ENCODE measurements at regions not wholly inside any gene's neighbourhood (a gene's known extent, or its start where the extent isn't known, plus 50 kb on each side); places are given as distances from the start of the nearest gene placed in this dataset.
"Not testable (repeated sequence)": the region's sequence is repeated elsewhere in the genome, so short reads cannot be mapped to it uniquely, and the experiment has no call there.

GRCh38 chr1:101135526-101135925 lies 101.3 kb upstream of the S1PR1 start:
- TF ChIP-seq CTCF (IDR thresholded peaks at IDR 0.05; ENCODE audit: insufficient read depth, low read length, severe bottlenecking) = no peak
- no peak for DNase-seq (ENCODE audit: low read depth)
- peaks cover 3% of the 10 kb centered on the region for H3K27me3 ChIP-seq (ENCODE audit: control insufficient read depth, insufficient read depth, low read length)
- no peaks in the 10 kb centered on the region for H3K36me3 ChIP-seq (ENCODE audit: control insufficient read depth, insufficient read depth, low read length)
- H3K4me3 ChIP-seq (ENCODE audit: low read depth, low read length) = no peak overlapping the region
- no peak for FAIRE-seq

GRCh38 chr1:101131239-101131843 lies 105.5 kb upstream of the S1PR1 start:
- FAIRE-seq = no peak
- no peak overlapping the region for H3K4me3 ChIP-seq (ENCODE audit: low read depth, low read length)
- DNase-seq (ENCODE audit: low read depth) = no peak
- H3K36me3 ChIP-seq (ENCODE audit: control insufficient read depth, insufficient read depth, low read length) = no peaks in the 10 kb centered on the region
- TF ChIP-seq CTCF (IDR thresholded peaks at IDR 0.05; ENCODE audit: insufficient read depth, low read length, severe bottlenecking) = no peak
- H3K27me3 ChIP-seq (ENCODE audit: control insufficient read depth, insufficient read depth, low read length) = peaks cover 6% of the 10 kb centered on the region

GRCh38 chr1:101130673-101131072 lies 105.1 kb upstream of the DPH5 start:
- no peak for TF ChIP-seq CTCF (IDR thresholded peaks at IDR 0.05; ENCODE audit: insufficient read depth, low read length, severe bottlenecking)
- Histone ChIP-seq H3K4me3 (ENCODE audit: low read depth, low read length) (no peak overlapping the region), H3K27me3 (ENCODE audit: control insufficient read depth, insufficient read depth, low read length) (peaks cover 6% of the 10 kb centered on the region), H3K36me3 (ENCODE audit: control insufficient read depth, insufficient read depth, low read length) (no peaks in the 10 kb centered on the region)
- no peak for FAIRE-seq
- peak; percentile 45 for DNase-seq (ENCODE audit: low read depth)

GRCh38 chr1:101128846-101129245 lies 103.3 kb upstream of the DPH5 start:
- no peak for TF ChIP-seq CTCF (IDR thresholded peaks at IDR 0.05; ENCODE audit: insufficient read depth, low read length, severe bottlenecking)
- Histone ChIP-seq H3K36me3 (ENCODE audit: control insufficient read depth, insufficient read depth, low read length) (no peaks in the 10 kb centered on the region), H3K4me3 (ENCODE audit: low read depth, low read length) (no peak overlapping the region), H3K27me3 (ENCODE audit: control insufficient read depth, insufficient read depth, low read length) (peaks cover 6% of the 10 kb centered on the region)
- no peak for DNase-seq (ENCODE audit: low read depth)
- no peak for FAIRE-seq

DNA sequence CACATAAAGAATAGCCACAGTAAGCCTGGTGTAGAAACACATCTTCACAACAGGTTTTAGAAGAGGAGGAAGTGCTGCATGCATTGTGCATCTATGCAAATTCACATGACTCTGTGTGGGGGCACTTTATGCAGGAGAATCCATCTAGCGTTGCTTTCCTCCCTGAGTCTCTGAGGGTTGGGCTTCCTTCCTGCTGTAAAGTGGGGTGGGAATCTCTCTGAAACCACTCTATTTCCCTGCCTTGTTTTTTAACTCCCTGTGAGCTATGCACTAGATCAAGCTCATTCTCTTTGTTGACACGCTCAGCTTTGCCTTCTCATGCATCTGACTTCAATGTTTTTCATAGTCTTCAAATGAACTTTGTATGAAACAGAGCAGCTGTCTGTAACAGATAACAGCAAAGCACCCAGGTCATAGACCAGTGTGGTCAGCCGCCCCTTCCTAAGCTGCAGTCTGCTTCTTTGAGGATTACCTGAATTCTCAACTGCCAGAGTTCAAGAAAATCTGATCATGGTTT lies 102.7 kb upstream of the DPH5 start:
- Histone ChIP-seq H3K4me3 (ENCODE audit: low read depth, low read length) (no peak overlapping the region), H3K36me3 (ENCODE audit: control insufficient read depth, insufficient read depth, low read length) (no peaks in the 10 kb centered on the region), H3K27me3 (ENCODE audit: control insufficient read depth, insufficient read depth, low read length) (peaks cover 6% of the 10 kb centered on the region)
- DNase-seq (ENCODE audit: low read depth) (no peak), FAIRE-seq (no peak)
- TF ChIP-seq CTCF (IDR thresholded peaks at IDR 0.05; ENCODE audit: insufficient read depth, low read length, severe bottlenecking) = no peak

- peaks cover 2% of the 10 kb centered on the region for H3K27me3 ChIP-seq (ENCODE audit: control insufficient read depth, insufficient read depth, low read length)
- no peaks in the 10 kb centered on the region for H3K36me3 ChIP-seq (ENCODE audit: control insufficient read depth, insufficient read depth, low read length)
- DNase-seq (ENCODE audit: low read depth) = peak; percentile 24
- no peak for TF ChIP-seq CTCF (IDR thresholded peaks at IDR 0.05; ENCODE audit: insufficient read depth, low read length, severe bottlenecking)
- no peak overlapping the region for H3K4me3 ChIP-seq (ENCODE audit: low read depth, low read length)
- FAIRE-seq = no peak
Measured at GRCh38 chr1:101124405-101124804, 98.8 kb upstream of the DPH5 start.

DNA sequence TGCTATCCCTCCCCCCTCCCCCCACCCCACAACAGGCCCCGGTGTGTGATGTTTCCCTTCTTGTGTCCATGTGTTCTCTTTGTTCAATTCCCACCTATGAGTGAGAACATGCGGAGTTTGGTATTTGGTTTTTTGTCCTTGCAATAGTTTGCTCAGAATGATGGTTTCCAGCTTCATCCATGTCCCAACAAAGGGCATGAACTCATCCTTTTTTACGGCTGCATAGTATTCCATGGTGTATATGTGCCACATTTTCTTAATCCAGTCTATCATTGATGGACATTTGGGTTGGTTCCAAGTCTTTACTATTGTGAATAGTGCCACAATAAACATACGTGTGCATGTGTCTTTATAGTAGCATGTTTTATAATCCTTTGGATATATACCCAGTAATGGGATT lies 98.3 kb upstream of the DPH5 start:
- DNase-seq (ENCODE audit: low read depth); H3K4me3 ChIP-seq (ENCODE audit: low read depth, low read length); H3K36me3 ChIP-seq (ENCODE audit: control insufficient read depth, insufficient read depth, low read length); H3K27me3 ChIP-seq (ENCODE audit: control insufficient read depth, insufficient read depth, low read length); FAIRE-seq: not testable (repeated sequence)
